ENCODE measurements at regions not wholly inside any gene's neighbourhood (a gene's known extent, or its start where the extent isn't known, plus 50 kb on each side); places are given as distances from the start of the nearest gene placed in this dataset.
A peak's percentile ranks its signal among the peaks of the same experiment; 100 is the strongest.

DNA sequence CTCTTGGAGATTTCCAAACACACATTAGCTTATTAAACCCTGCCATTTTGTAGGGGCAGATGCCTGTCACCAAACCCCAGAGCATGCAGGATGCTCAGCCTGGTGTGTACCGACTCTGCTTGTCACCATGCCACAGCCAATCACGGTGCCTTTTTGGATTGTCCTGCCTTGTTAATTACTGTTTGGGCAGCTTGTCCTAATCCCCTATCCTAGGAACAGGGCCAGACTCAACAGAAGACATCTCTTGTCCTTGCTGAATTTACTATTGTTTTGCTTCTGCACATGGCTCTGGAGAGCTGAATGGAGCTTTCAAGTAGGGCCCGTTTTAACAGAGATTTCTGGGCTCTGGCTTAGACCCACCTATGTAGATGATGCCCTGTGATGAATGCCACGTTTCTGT is 388.5 kb downstream of the AACS start:
- H3K27ac ChIP-seq, result no peak overlapping the region
- peaks cover 0 to 18% (median 12%) of the 10 kb centered on the region in 4 donors for H3K9me3 ChIP-seq
- peaks cover 0 to 6% (median 0%) of the 10 kb centered on the region in 3 donors for H3K27me3 ChIP-seq
- H3K36me3 ChIP-seq, result no peaks in the 10 kb centered on the region
- 52 to 65% (median 56%) methylated on average over 4 of the region's 4 CpGs for WGBS, 5 donors
- no peaks in the 10 kb centered on the region for H3K4me1 ChIP-seq
- intact Hi-C loops (cut with DNase I; ENCODE audit: low total_unique reads), result no loop called here
- no peak overlapping the region for H3K4me3 ChIP-seq
- DNase-seq, result peak in 1 of 2 donors; percentile 17
- TF ChIP-seq, protein P1, sequence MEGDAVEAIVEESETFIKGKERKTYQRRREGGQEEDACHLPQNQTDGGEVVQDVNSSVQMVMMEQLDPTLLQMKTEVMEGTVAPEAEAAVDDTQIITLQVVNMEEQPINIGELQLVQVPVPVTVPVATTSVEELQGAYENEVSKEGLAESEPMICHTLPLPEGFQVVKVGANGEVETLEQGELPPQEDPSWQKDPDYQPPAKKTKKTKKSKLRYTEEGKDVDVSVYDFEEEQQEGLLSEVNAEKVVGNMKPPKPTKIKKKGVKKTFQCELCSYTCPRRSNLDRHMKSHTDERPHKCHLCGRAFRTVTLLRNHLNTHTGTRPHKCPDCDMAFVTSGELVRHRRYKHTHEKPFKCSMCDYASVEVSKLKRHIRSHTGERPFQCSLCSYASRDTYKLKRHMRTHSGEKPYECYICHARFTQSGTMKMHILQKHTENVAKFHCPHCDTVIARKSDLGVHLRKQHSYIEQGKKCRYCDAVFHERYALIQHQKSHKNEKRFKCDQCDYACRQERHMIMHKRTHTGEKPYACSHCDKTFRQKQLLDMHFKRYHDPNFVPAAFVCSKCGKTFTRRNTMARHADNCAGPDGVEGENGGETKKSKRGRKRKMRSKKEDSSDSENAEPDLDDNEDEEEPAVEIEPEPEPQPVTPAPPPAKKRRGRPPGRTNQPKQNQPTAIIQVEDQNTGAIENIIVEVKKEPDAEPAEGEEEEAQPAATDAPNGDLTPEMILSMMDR (IDR thresholded peaks at IDR 0.05), result no peak
- TF ChIP-seq POLR2A (IDR thresholded peaks at IDR 0.05) (no peak), EP300 (IDR thresholded peaks at IDR 0.05) (no peak), POLR2AphosphoS5 (IDR thresholded peaks at IDR 0.05) (no peak)

DNA sequence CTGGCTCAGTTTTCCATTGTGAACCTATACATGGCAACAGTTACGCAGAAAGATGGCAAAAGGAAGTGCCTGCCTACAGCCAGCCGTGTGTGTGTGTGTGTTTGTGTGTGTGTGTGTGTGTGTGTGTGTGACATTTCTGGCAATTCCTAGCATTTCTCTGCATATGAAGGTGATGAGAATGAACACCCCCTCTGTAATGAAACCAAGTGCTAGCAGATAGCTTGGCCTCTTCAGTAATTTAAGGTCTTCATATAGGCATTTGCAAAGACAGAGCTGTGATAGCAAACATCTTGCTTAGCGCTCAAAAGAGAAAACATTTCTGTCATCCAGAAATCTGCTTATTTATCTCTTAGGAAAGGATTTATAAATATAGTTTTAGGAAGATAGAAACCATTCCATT is 389.1 kb downstream of the AACS start:
- DNase-seq, result no peak
- intact Hi-C loops (cut with DNase I; ENCODE audit: low total_unique reads), result no loop called here
- Histone ChIP-seq H3K27ac (no peak overlapping the region), H3K36me3 (no peaks in the 10 kb centered on the region), H3K9me3 (peaks cover 0 to 18% (median 10%) of the 10 kb centered on the region in 4 donors), H3K4me3 (no peak overlapping the region), H3K27me3 (peaks cover 0 to 6% (median 0%) of the 10 kb centered on the region in 3 donors), H3K4me1 (no peaks in the 10 kb centered on the region)
- 59 to 76% (median 62%) methylated on average over 3 of the region's 3 CpGs for WGBS, 5 donors
- TF ChIP-seq EP300 (IDR thresholded peaks at IDR 0.05) (no peak), POLR2AphosphoS5 (IDR thresholded peaks at IDR 0.05) (no peak)
- TF ChIP-seq, protein P1 (IDR thresholded peaks at IDR 0.05), result no peak

DNA sequence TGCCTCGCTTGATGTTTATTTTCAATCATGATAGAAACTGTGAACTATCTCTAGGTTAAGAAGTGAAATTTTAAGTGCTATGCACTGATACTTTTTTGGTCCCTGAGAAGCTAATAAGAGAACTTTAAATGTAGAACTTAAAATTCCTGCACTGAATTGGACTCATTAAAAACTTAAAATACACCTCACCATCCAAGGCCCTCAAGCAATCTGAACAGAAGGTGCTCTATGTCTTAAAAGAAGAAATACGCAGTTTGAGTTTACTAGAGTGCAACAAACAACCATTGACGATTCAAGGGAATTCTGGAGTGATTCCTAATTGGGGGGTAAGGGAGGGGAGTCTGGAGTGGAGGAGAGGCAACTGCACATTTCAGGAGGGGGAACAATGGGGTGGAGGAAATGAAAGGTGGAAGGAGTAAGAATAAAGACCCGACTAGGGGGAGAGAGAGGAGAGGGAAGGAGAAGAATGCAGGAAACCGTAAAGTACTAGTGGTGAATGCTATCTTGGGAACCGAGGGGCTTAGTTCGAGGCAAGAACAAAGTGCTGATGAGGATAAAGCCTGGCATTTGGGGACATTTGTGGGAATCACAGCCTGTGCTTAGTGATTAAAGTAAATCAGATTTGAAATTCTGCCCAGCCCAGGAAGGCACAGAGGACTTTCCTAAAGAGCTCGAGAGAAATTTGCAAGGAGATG is 389.7 kb downstream of the AACS start:
- TF ChIP-seq EP300 (IDR thresholded peaks at IDR 0.05) (no peak), POLR2AphosphoS5 (IDR thresholded peaks at IDR 0.05) (no peak), POLR2A (IDR thresholded peaks at IDR 0.05) (no peak)
- TF ChIP-seq, protein P1 (IDR thresholded peaks at IDR 0.05), result no peak
- WGBS, 5 donors, result 41 to 48% (median 47%) methylated on average over 8 of the region's 8 CpGs

DNA sequence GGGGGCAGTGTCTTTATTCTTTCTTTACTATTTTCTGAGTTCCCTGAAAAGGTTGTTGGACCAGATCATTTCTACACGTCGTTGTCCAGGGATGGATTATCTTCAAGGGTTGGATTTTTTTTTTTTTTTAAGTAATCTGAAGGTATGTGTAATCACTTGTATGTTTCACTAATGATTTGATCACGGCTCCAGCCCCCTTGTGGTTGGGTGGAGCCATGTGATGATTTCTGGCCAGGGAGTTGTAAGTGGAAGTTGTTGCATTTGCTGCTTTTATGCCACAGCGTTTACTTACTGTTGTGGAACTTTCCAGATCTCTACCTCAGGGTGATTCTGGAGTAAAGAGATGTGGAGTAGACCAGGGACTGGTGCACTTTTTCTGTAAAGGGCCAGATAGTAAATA is 390.3 kb downstream of the AACS start:
- intact Hi-C loops (cut with DNase I; ENCODE audit: low total_unique reads), result no loop called here
- DNase-seq, result no peak
- H3K36me3 ChIP-seq, result no peaks in the 10 kb centered on the region
- TF ChIP-seq, protein P1 (IDR thresholded peaks at IDR 0.05), result no peak
- no peak for TF ChIP-seq POLR2A (IDR thresholded peaks at IDR 0.05)
- no peak for TF ChIP-seq EP300 (IDR thresholded peaks at IDR 0.05)
- no peak for TF ChIP-seq POLR2AphosphoS5 (IDR thresholded peaks at IDR 0.05)
- H3K4me3 ChIP-seq, result no peak overlapping the region
- WGBS, 5 donors, result 43 to 58% (median 48%) methylated on average over 4 of the region's 4 CpGs
- H3K9me3 ChIP-seq, result peaks cover 0 to 18% (median 8%) of the 10 kb centered on the region in 4 donors
- H3K27me3 ChIP-seq, result peaks cover 0 to 6% (median 0%) of the 10 kb centered on the region in 3 donors
- H3K4me1 ChIP-seq, result no peaks in the 10 kb centered on the region
- no peak overlapping the region for H3K27ac ChIP-seq

More for the DNA sequence above, 389.7 kb downstream of the AACS start:
- H3K9me3 ChIP-seq, result peaks cover 0 to 18% (median 9%) of the 10 kb centered on the region in 4 donors
- no peaks in the 10 kb centered on the region for H3K36me3 ChIP-seq
- peaks cover 0 to 6% (median 0%) of the 10 kb centered on the region in 3 donors for H3K27me3 ChIP-seq
- no peaks in the 10 kb centered on the region for H3K4me1 ChIP-seq
- intact Hi-C loops (cut with DNase I; ENCODE audit: low total_unique reads), result no loop called here
- no peak for DNase-seq
- H3K4me3 ChIP-seq, result no peak overlapping the region
- no peak overlapping the region for H3K27ac ChIP-seq

All from stomach (tissue), 8 donors.